ENCODE measurements at regions not wholly inside any gene's neighbourhood (a gene's known extent, or its start where the extent isn't known, plus 50 kb on each side); places are given as distances from the start of the nearest gene placed in this dataset.

- Histone ChIP-seq H3K9me3 (no peaks in the 10 kb centered on the region), H3K27ac (no peak overlapping the region), H3K4me1 (no peaks in the 10 kb centered on the region), H3K27me3 (no peaks in the 10 kb centered on the region), H3K4me3 (no peak overlapping the region), H3K36me3 (replicated peaks in 1 of 2; ENCODE audit: insufficient read depth in 1 of 2, low read depth in 2 of 2) (no peaks in the 10 kb centered on the region)
- TF ChIP-seq, protein P1, sequence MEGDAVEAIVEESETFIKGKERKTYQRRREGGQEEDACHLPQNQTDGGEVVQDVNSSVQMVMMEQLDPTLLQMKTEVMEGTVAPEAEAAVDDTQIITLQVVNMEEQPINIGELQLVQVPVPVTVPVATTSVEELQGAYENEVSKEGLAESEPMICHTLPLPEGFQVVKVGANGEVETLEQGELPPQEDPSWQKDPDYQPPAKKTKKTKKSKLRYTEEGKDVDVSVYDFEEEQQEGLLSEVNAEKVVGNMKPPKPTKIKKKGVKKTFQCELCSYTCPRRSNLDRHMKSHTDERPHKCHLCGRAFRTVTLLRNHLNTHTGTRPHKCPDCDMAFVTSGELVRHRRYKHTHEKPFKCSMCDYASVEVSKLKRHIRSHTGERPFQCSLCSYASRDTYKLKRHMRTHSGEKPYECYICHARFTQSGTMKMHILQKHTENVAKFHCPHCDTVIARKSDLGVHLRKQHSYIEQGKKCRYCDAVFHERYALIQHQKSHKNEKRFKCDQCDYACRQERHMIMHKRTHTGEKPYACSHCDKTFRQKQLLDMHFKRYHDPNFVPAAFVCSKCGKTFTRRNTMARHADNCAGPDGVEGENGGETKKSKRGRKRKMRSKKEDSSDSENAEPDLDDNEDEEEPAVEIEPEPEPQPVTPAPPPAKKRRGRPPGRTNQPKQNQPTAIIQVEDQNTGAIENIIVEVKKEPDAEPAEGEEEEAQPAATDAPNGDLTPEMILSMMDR (IDR thresholded peaks at IDR 0.05) = no peak
- TF ChIP-seq POLR2A (IDR thresholded peaks at IDR 0.05) = no peak
- 63 to 72% methylated on average over 7 of the region's 7 CpGs for WGBS, 2 donors
- intact Hi-C loops (cut with DNase I) = no loop called here
- DNase-seq (no peak), ATAC-seq (no peak)
Measured at GRCh38 chr17:74082886-74083285, 120.6 kb upstream of the RPL38 start.

DNA sequence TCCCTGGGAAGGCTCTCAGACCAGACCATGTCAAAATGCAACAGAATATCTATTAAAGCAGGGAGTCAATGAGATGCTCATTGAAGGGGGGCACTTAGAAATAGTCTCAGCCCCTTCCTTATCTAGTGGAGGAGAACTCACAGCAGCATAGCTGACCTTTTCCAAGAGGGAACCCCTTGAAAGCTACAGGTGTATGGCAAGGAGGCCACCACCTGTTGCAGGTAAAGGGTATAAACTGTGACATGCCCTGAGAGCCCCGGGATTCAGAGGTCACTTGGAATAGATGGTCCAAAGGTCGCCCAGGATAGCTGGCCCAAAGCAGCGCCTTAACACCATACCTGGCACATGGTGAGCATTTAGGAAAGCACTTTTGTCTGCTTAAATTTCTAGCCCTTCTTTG is 120.2 kb upstream of the RPL38 start:
- H3K27ac ChIP-seq = no peak overlapping the region
- H3K36me3 ChIP-seq (replicated peaks in 1 of 2; ENCODE audit: insufficient read depth in 1 of 2, low read depth in 2 of 2) = no peaks in the 10 kb centered on the region
- no peaks in the 10 kb centered on the region for H3K9me3 ChIP-seq
- H3K4me1 ChIP-seq = no peaks in the 10 kb centered on the region
- ATAC-seq = no peak
- 32 to 66% methylated on average over 3 of the region's 3 CpGs for WGBS, 2 donors
- TF ChIP-seq, protein P1 (IDR thresholded peaks at IDR 0.05) = no peak
- TF ChIP-seq POLR2A (IDR thresholded peaks at IDR 0.05) = no peak
- intact Hi-C loops (cut with DNase I) = no loop called here
- no peaks in the 10 kb centered on the region for H3K27me3 ChIP-seq
- no peak overlapping the region for H3K4me3 ChIP-seq
- DNase-seq = no peak

DNA sequence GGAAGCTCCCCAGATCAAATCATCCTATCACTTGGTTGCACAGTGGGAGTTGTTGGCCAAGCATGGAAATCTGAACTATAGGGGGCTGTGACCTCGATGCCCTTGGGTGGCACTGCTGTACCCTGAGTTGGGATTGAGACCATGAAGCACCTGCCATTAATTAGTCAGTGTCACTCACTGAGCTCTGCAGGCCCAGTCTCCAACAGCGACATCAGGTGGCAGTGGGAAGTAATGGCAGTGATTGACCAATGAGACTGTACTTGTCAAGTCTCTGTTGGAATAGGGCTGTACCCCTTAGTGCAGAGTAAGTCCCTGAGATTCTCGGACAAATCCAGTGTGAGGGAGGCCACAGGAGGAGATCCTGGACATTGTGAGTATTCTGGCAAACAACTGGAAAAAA is 118.0 kb upstream of the RPL38 start:
- intact Hi-C loops (cut with DNase I) = no loop called here
- 51% methylated on average over 3 of the region's 3 CpGs for WGBS, 2 donors
- Histone ChIP-seq H3K36me3 (replicated peaks in 1 of 2; ENCODE audit: insufficient read depth in 1 of 2, low read depth in 2 of 2) (no peaks in the 10 kb centered on the region), H3K9me3 (peaks cover 0 to 7% (median 0%) of the 10 kb centered on the region in 3 donors), H3K4me3 (no peak overlapping the region), H3K27ac (no peak overlapping the region), H3K27me3 (no peaks in the 10 kb centered on the region), H3K4me1 (no peaks in the 10 kb centered on the region)
- no peak for DNase-seq
- no peak for ATAC-seq
- no peak for TF ChIP-seq POLR2A (IDR thresholded peaks at IDR 0.05)
- TF ChIP-seq, protein P1 (IDR thresholded peaks at IDR 0.05) = no peak

GRCh38 chr17:74087002-74087585 is 116.4 kb upstream of the RPL38 start:
- whole genome bisulfite sequencing, 2 donors = 56 to 75% methylated on average over 8 to 9 of the region's 9 CpGs
- Histone ChIP-seq H3K27me3 (no peaks in the 10 kb centered on the region), H3K4me1 (no peaks in the 10 kb centered on the region), H3K27ac (no peak overlapping the region), H3K36me3 (replicated peaks in 1 of 2; ENCODE audit: insufficient read depth in 1 of 2, low read depth in 2 of 2) (no peaks in the 10 kb centered on the region), H3K4me3 (no peak overlapping the region), H3K9me3 (peaks cover 0 to 9% (median 0%) of the 10 kb centered on the region in 3 donors)
- no peak for DNase-seq
- intact Hi-C loops (cut with DNase I) = no loop called here
- TF ChIP-seq, protein P1 (IDR thresholded peaks at IDR 0.05) = no peak
- no peak for TF ChIP-seq POLR2A (IDR thresholded peaks at IDR 0.05)
- ATAC-seq = no peak

DNA sequence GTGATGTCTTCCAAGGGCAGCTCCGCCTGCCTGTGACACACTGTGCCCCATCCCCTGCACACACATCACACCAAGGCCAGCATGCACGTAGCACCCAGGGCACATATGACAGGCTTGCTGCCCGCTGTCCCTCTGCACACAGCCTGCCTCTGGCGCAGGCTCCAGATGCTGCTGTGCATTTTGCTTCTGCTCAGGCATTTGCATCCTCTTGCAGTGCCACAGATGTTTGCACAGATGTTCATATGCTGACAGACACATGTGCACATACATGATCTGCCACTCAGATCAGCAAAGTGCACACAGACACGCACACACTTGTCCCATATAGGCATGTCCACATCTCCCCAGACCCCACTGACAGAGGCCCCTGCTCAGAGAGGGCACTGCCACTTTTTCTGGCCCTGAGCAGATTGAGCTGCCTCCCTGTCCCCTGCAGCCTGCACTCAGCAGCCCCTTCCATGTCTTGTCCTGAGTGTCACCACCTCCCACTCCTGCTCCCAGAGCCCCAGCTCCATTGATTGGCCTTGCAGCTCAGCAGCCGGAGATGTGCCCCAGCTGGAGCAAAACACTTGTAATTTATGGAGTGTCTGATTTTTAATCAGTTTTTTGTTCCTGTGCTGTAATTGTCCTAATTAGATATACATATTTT is 115.1 kb upstream of the RPL38 start:
- Histone ChIP-seq H3K9me3 (peaks cover 0 to 14% (median 0%) of the 10 kb centered on the region in 3 donors), H3K4me3 (no peak overlapping the region), H3K27me3 (no peaks in the 10 kb centered on the region), H3K36me3 (replicated peaks in 1 of 2; ENCODE audit: insufficient read depth in 1 of 2, low read depth in 2 of 2) (no peaks in the 10 kb centered on the region), H3K4me1 (no peaks in the 10 kb centered on the region), H3K27ac (no peak overlapping the region)
- 76 to 84% methylated on average over 5 to 6 of the region's 6 CpGs for WGBS, 2 donors
- no peak for ATAC-seq
- no peak for DNase-seq
- TF ChIP-seq, protein P1 (IDR thresholded peaks at IDR 0.05) = no peak
- no peak for TF ChIP-seq POLR2A (IDR thresholded peaks at IDR 0.05)
- intact Hi-C loops (cut with DNase I) = no loop called here

All from body of pancreas (tissue), 4 donors.